ENCODE measurements at regions not wholly inside any gene's neighbourhood (a gene's known extent, or its start where the extent isn't known, plus 50 kb on each side); places are given as distances from the start of the nearest gene placed in this dataset.

DNA sequence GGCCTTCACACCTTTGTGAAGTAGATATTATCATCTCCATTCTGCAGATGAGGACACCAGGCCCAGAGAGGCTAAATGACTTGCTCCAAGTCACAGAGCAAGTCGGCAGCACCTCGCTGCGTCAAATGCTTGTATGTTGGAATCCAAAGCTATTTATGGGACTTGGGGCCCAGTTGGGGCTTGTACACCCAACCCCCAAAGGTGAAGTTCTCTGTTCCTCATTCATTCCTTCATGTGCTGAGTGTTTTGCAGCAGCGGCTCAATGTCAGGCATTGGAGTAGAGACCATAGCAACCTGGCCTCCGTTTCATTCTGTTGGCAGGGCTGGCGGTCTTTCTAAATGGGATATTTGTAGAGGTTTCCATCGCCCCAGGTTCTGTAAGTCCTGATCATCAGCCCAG is 113.4 kb upstream of the SLC25A33 start:
- Histone ChIP-seq H4K8ac (replicated peaks; ENCODE audit: insufficient read length, low read depth, low read length) (no peak overlapping the region), H3T11ph (ENCODE audit: low read length) (no peak overlapping the region), H3K4me2 (ENCODE audit: insufficient read depth, insufficient read length, low read length) (no peak overlapping the region), H3K23me2 (ENCODE audit: insufficient read length, low read depth, low read length, poor library complexity, severe bottlenecking) (peaks cover 4% of the 10 kb centered on the region), H2AK5ac (ENCODE audit: insufficient read length, low read length) (no peak overlapping the region), H3K9ac (ENCODE audit: extremely low read depth, insufficient read length, low read length) (no peak overlapping the region), H3K79me1 (ENCODE audit: insufficient read depth, low read depth, low read length, poor library complexity, severe bottlenecking) (no peaks in the 10 kb centered on the region), H3K27me3 (ENCODE audit: insufficient read depth, low read length) (no peaks in the 10 kb centered on the region; the same call in 1 of the 2 replicates), H2BK120ac (ENCODE audit: low read depth, low read length, poor library complexity, severe bottlenecking) (no peak overlapping the region), H2BK15ac (ENCODE audit: low read depth, low read length) (no peak overlapping the region), H3K79me2 (ENCODE audit: insufficient read depth, low read length) (no peaks in the 10 kb centered on the region), H2BK5ac (ENCODE audit: insufficient read length, low read length) (no peak overlapping the region), H2BK12ac (ENCODE audit: insufficient read length, low read depth, low read length) (no peak overlapping the region), H4K91ac (ENCODE audit: insufficient read length, low read depth, low read length) (no peak overlapping the region), H3K56ac (ENCODE audit: insufficient read length, low read depth, low read length) (no peak overlapping the region), H4K5ac (ENCODE audit: insufficient read length, low read depth, low read length) (no peak overlapping the region), H3K23ac (ENCODE audit: insufficient read length, low read depth, low read length) (no peak overlapping the region), H3K4ac (ENCODE audit: low read depth, low read length) (no peak overlapping the region), H3K9me3 (ENCODE audit: control insufficient read depth, low read depth, low read length) (no peaks in the 10 kb centered on the region), H4K20me1 (ENCODE audit: control insufficient read depth, insufficient read depth, insufficient read length) (no peaks in the 10 kb centered on the region), H3K4me1 (ENCODE audit: insufficient read depth, low read length) (no peaks in the 10 kb centered on the region), H3K14ac (ENCODE audit: insufficient read depth, low read length) (no peak overlapping the region), H2AFZ (ENCODE audit: low read length) (no peak overlapping the region), H3K27ac (ENCODE audit: insufficient read length, low read depth, low read length) (no peak overlapping the region), H3K18ac (ENCODE audit: insufficient read length, low read depth, low read length) (no peak overlapping the region), H2BK20ac (ENCODE audit: low read depth, low read length, poor library complexity, severe bottlenecking) (no peak overlapping the region)
- WGBS (ENCODE audit: extremely low coverage, insufficient read length, low lambda C conversion rate) = no CpG with 5 or more reads among the region's 7 CpGs
- Mint-ChIP-seq H3K4me3 (no peak overlapping the region), H3K4me1 (peaks cover 21 to 29% of the 10 kb centered on the region in 2 experiments), H3K9me3 (peaks cover 0 to 3% of the 10 kb centered on the region in 2 experiments; a peak in 1 of 5 replicates), H3K27ac (no peak overlapping the region), H3K36me3 (ENCODE audit: insufficient read depth in 1 of 3, low read depth in 3 of 3) (no peaks in the 10 kb centered on the region), H3K27me3 (ENCODE audit: low read depth) (peaks cover 5% of the 10 kb centered on the region)
- TF ChIP-seq, protein P1, sequence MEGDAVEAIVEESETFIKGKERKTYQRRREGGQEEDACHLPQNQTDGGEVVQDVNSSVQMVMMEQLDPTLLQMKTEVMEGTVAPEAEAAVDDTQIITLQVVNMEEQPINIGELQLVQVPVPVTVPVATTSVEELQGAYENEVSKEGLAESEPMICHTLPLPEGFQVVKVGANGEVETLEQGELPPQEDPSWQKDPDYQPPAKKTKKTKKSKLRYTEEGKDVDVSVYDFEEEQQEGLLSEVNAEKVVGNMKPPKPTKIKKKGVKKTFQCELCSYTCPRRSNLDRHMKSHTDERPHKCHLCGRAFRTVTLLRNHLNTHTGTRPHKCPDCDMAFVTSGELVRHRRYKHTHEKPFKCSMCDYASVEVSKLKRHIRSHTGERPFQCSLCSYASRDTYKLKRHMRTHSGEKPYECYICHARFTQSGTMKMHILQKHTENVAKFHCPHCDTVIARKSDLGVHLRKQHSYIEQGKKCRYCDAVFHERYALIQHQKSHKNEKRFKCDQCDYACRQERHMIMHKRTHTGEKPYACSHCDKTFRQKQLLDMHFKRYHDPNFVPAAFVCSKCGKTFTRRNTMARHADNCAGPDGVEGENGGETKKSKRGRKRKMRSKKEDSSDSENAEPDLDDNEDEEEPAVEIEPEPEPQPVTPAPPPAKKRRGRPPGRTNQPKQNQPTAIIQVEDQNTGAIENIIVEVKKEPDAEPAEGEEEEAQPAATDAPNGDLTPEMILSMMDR (conservative IDR thresholded peaks at IDR 0.05) = no peak
- DNase-seq = no peak

Data from H9 (cell line).